Left ventricle myocardium inferior (tissue), 1 donor: ENCODE measurements at regions not wholly inside any gene's neighbourhood (a gene's known extent, or its start where the extent isn't known, plus 50 kb on each side); places are given as distances from the start of the nearest gene placed in this dataset.

Experiments used
- DNase-seq: peaks from one replicate; pipeline ENCODE4 v3.0.0-alpha.2; 2020
- H3K27ac ChIP-seq: fragments of 200-600 bp; replicated peaks from 2 replicates; pipeline ENCODE4 v1.8.0; 2021
- H3K27me3 ChIP-seq: fragments of 200-600 bp; 2 replicates; pipeline ENCODE4 v1.8.0; 2021; ENCODE audit warnings: low read depth
- H3K36me3 ChIP-seq: fragments of 200-600 bp; 2 replicates; pipeline ENCODE4 v1.8.0; 2021
- H3K4me1 ChIP-seq: fragments of 200-600 bp; 2 replicates; pipeline ENCODE4 v1.8.0; 2021
- H3K4me3 ChIP-seq: fragments of 200-600 bp; 2 replicates; pipeline ENCODE4 v1.8.0; 2021; ENCODE audit warnings: mild to moderate bottlenecking, moderate library complexity
- H3K9me3 ChIP-seq: fragments of 200-600 bp; replicated peaks from 2 replicates; pipeline ENCODE4 v1.8.0; 2021
- intact Hi-C: fragments of 100-400 bp; cut with micrococcal nuclease; formaldehyde crosslinking; loops from one replicate; pipeline ENCODE4 v1.11.0; 2022
- TF ChIP-seq, protein P1 (sequence below): fragments of 200-600 bp; IDR thresholded peaks from 2 replicates; pipeline ENCODE4 v1.8.0; 2021; ENCODE audit warnings: antibody characterized with exemption, mild to moderate bottlenecking, borderline replicate concordance
- donor health status: DM: no; HTN: yes; CAD: no; lungs with severe emphysema.

DNA sequence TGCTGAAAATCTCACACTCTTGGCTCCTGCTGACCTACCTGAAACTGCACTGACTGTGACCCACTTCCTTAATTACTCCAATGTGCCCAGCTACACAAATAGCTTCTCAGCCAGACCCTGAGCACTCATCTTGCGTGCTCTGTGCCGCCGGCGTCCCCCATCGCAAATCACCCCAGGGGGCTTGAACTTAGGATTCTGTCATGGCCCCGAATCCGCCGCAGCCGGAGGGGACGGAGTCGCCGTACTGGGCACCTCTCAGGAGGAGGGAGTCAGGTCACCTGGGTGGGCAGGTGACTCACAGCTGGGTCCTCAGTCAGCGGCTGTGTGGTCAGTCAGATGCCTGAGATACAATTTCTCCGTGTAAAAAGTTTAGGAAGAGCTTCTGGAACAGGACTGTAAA, 804.9 kb upstream of the SALL3 start:
- intact Hi-C loops = no loop called here
- no peaks in the 10 kb centered on the region for H3K36me3 ChIP-seq
- no peaks in the 10 kb centered on the region for H3K4me1 ChIP-seq
- peaks cover 21% of the 10 kb centered on the region for H3K27me3 ChIP-seq
- no peak for DNase-seq
- no peak overlapping the region for H3K27ac ChIP-seq
- TF ChIP-seq, protein P1, sequence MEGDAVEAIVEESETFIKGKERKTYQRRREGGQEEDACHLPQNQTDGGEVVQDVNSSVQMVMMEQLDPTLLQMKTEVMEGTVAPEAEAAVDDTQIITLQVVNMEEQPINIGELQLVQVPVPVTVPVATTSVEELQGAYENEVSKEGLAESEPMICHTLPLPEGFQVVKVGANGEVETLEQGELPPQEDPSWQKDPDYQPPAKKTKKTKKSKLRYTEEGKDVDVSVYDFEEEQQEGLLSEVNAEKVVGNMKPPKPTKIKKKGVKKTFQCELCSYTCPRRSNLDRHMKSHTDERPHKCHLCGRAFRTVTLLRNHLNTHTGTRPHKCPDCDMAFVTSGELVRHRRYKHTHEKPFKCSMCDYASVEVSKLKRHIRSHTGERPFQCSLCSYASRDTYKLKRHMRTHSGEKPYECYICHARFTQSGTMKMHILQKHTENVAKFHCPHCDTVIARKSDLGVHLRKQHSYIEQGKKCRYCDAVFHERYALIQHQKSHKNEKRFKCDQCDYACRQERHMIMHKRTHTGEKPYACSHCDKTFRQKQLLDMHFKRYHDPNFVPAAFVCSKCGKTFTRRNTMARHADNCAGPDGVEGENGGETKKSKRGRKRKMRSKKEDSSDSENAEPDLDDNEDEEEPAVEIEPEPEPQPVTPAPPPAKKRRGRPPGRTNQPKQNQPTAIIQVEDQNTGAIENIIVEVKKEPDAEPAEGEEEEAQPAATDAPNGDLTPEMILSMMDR = no peak
- H3K4me3 ChIP-seq = no peak overlapping the region
- H3K9me3 ChIP-seq = no peaks in the 10 kb centered on the region

- Histone ChIP-seq H3K36me3 (no peaks in the 10 kb centered on the region), H3K27me3 (peaks cover 18% of the 10 kb centered on the region), H3K4me3 (no peak overlapping the region), H3K9me3 (peaks cover 25% of the 10 kb centered on the region), H3K4me1 (no peaks in the 10 kb centered on the region), H3K27ac (no peak overlapping the region)
- no peak for DNase-seq
- intact Hi-C loops = no loop called here
- TF ChIP-seq, protein P1 = no peak
Measured at GRCh38 chr18:78178812-78179211, 800.8 kb upstream of the SALL3 start.

GRCh38 chr18:78180741-78181140, 798.9 kb upstream of the SALL3 start:
- Histone ChIP-seq H3K36me3 (no peaks in the 10 kb centered on the region), H3K4me3 (no peak overlapping the region), H3K27ac (no peak overlapping the region), H3K9me3 (peaks cover 38% of the 10 kb centered on the region), H3K27me3 (no peaks in the 10 kb centered on the region), H3K4me1 (no peaks in the 10 kb centered on the region)
- DNase-seq = no peak
- TF ChIP-seq, protein P1 = no peak
- intact Hi-C loops = no loop called here

DNA sequence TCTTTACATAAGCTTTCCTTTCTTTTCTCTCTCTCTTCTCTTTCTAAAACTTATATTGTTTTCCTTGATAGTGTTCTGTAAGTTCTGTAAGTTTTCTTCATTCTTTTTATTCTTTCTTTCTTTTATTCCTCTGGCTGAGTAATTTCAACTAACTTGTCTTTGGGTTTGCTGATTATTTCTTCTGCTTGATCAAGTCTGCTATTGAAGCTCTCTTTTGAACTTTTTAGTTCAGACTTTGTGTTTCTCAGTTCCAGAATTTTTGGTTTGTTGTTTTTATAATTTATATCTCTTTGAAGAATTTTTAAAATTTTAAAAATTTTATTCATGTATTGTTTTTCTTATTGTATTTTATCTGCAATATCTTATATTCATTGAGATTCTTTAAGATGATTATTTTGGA, 795.8 kb upstream of the SALL3 start:
- no peak overlapping the region for H3K4me3 ChIP-seq
- H3K4me1 ChIP-seq = no peaks in the 10 kb centered on the region
- no peaks in the 10 kb centered on the region for H3K27me3 ChIP-seq
- H3K36me3 ChIP-seq = no peaks in the 10 kb centered on the region
- DNase-seq = no peak
- H3K9me3 ChIP-seq = peaks cover 45% of the 10 kb centered on the region
- intact Hi-C loops = no loop called here
- no peak overlapping the region for H3K27ac ChIP-seq
- TF ChIP-seq, protein P1 = no peak

GRCh38 chr18:78191276-78191675, 788.3 kb upstream of the SALL3 start:
- TF ChIP-seq, protein P1 = no peak
- H3K4me3 ChIP-seq = no peak overlapping the region
- peaks cover 16% of the 10 kb centered on the region for H3K9me3 ChIP-seq
- intact Hi-C loops = no loop called here
- no peaks in the 10 kb centered on the region for H3K27me3 ChIP-seq
- no peaks in the 10 kb centered on the region for H3K36me3 ChIP-seq
- DNase-seq = no peak
- H3K27ac ChIP-seq = no peak overlapping the region
- no peaks in the 10 kb centered on the region for H3K4me1 ChIP-seq

DNA sequence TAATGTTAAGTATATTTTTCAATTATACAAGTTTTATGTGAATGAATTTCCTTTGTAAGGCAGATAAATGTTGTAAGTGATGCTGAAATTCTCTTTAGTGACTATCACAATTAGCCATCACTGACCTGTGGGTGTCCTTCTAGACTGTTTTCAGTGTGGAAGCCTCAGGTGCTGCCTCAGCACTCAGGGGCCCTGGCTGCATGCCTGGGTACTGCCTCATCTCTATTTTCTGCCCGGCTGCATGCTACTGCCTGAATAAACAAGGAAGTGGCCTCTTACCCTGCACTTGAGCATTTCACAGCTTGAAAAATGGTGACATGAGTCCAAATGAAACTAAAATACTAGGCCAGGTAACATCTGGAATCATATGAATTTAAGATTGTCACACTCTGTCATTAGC, 787.6 kb upstream of the SALL3 start:
- Histone ChIP-seq H3K4me3 (no peak overlapping the region), H3K4me1 (no peaks in the 10 kb centered on the region), H3K9me3 (peaks cover 10% of the 10 kb centered on the region), H3K27ac (no peak overlapping the region), H3K36me3 (no peaks in the 10 kb centered on the region), H3K27me3 (peaks cover 3% of the 10 kb centered on the region)
- intact Hi-C loops = no loop called here
- DNase-seq = no peak
- TF ChIP-seq, protein P1 = peak; percentile 17
